ENCODE measurements at regions not wholly inside any gene's neighbourhood (a gene's known extent, or its start where the extent isn't known, plus 50 kb on each side); places are given as distances from the start of the nearest gene placed in this dataset.

DNA sequence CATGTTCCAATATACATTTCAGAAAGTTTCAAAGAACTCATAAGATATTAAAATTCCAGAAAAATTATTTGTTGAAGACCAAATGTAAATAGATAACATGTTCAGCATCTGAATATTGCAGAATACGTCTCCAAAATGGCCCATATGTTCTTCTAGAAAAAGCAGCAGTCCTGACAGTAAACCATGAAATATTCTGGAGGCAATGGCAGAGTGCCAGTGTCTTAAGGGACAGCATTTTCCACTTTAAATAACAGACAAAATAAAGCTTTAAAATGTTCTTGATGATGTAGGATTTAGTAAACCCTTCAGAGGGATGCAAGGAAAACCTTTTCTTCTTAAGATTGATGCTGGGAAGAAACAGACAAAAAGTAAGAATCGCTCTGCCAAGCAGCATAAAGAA, 721.0 kb downstream of the NR2F1-AS1 start:
- TF ChIP-seq, protein P1, sequence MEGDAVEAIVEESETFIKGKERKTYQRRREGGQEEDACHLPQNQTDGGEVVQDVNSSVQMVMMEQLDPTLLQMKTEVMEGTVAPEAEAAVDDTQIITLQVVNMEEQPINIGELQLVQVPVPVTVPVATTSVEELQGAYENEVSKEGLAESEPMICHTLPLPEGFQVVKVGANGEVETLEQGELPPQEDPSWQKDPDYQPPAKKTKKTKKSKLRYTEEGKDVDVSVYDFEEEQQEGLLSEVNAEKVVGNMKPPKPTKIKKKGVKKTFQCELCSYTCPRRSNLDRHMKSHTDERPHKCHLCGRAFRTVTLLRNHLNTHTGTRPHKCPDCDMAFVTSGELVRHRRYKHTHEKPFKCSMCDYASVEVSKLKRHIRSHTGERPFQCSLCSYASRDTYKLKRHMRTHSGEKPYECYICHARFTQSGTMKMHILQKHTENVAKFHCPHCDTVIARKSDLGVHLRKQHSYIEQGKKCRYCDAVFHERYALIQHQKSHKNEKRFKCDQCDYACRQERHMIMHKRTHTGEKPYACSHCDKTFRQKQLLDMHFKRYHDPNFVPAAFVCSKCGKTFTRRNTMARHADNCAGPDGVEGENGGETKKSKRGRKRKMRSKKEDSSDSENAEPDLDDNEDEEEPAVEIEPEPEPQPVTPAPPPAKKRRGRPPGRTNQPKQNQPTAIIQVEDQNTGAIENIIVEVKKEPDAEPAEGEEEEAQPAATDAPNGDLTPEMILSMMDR (IDR thresholded peaks at IDR 0.05; ENCODE audit: extremely low read depth in 1 of 2, insufficient read depth in 1 of 2, low read depth in 1 of 2, low read length in 2 of 2): no peak
- TF ChIP-seq POLR2A (IDR thresholded peaks at IDR 0.05; ENCODE audit: low read depth, low read length) (no peak), EZH2 (IDR thresholded peaks at IDR 0.05; ENCODE audit: borderline replicate concordance, low read depth, low read length, severe bottlenecking) (no peak), POLR2AphosphoS5 (IDR thresholded peaks at IDR 0.05; ENCODE audit: insufficient read depth, low read depth, low read length) (no peak), FOS (IDR thresholded peaks at IDR 0.05; ENCODE audit: borderline replicate concordance, insufficient read depth, low read length) (no peak), GATA2 (IDR thresholded peaks at IDR 0.05; ENCODE audit: insufficient read depth, insufficient read length, low read depth, low read length) (no peak)
- TF ChIP-seq, protein P2, sequence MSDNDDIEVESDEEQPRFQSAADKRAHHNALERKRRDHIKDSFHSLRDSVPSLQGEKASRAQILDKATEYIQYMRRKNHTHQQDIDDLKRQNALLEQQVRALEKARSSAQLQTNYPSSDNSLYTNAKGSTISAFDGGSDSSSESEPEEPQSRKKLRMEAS (IDR thresholded peaks at IDR 0.05; ENCODE audit: insufficient read depth, insufficient read length): no peak

Data from endothelial cell of umbilical vein (primary cell).